H1 (cell line): ENCODE measurements at regions not wholly inside any gene's neighbourhood (a gene's known extent, or its start where the extent isn't known, plus 50 kb on each side); places are given as distances from the start of the nearest gene placed in this dataset.

Experiments
- CTCF ChIA-PET: fragments of 300-600 bp; sonication (Branson Sonifier 250); formaldehyde crosslinking; loops from one replicate; lab custom pipeline; 2021; ENCODE audit not compliant: partially characterized antibody; lab: Charles Lee
- POLR2A ChIA-PET: fragments of 300-600 bp; sonication (Branson Sonifier 250); formaldehyde crosslinking; loops from one replicate; lab custom pipeline; 2021; ENCODE audit warnings: inconsistent platforms; ENCODE audit not compliant: partially characterized antibody; lab: Charles Lee
- DNase-seq, 2 experiments: peaks; one replicate each; pipeline versions ENCODE4 v3.0.0 to v3.0.0-alpha.2; 2010 to 2022; ENCODE audit warnings: low spot score in 2 of 2, low read depth in 1 of 2, mixed read lengths in 1 of 2
- FAIRE-seq: peaks from 2 replicates; lab custom pipeline; 2011; peaks lifted over from hg19 to GRCh38; lab: Jason Lieb, UNC
- H2AFZ ChIP-seq: 2 replicates; pipeline ENCODE4 v1.8.1; 2012; ENCODE audit warnings: low read length, inconsistent platforms
- H2AK5ac ChIP-seq: 2 replicates; pipeline ENCODE4 v1.6.1; 2013; ENCODE audit warnings: low read depth, low read length
- H2BK120ac ChIP-seq: replicated peaks from 2 replicates; pipeline ENCODE3; 2013; ENCODE audit warnings: low read depth, low read length, inconsistent platforms
- H2BK12ac ChIP-seq: 2 replicates; pipeline ENCODE4 v1.6.1; 2013; ENCODE audit warnings: low read depth, low read length
- H2BK15ac ChIP-seq: 2 replicates; pipeline ENCODE4 v1.6.1; 2013; ENCODE audit warnings: low read length
- H2BK20ac ChIP-seq: 2 replicates; pipeline ENCODE4 v1.6.1; 2013; ENCODE audit warnings: low read length
- H2BK5ac ChIP-seq: 2 replicates; pipeline ENCODE4 v1.6.1; 2013; ENCODE audit warnings: low read depth, low read length
- H3K14ac ChIP-seq: 2 replicates; pipeline ENCODE4 v1.6.1; 2013; ENCODE audit warnings: inconsistent platforms; ENCODE audit not compliant: insufficient read length
- H3K18ac ChIP-seq: 2 replicates; pipeline ENCODE4 v1.6.1; 2013; ENCODE audit warnings: low read length; ENCODE audit errors: extremely low read depth
- H3K23ac ChIP-seq: 2 replicates; pipeline ENCODE4 v1.6.1; 2013; ENCODE audit warnings: inconsistent platforms; ENCODE audit not compliant: insufficient read length
- H3K23me2 ChIP-seq: 2 replicates; pipeline ENCODE4 v1.6.1; 2013; ENCODE audit warnings: low read depth, low read length
- H3K27ac ChIP-seq: 2 replicates; pipeline ENCODE4 v1.6.1; 2011; ENCODE audit warnings: low read depth, low read length, inconsistent platforms
- H3K27me3 ChIP-seq, 4 experiments: replicated peaks in 1 of 4; 1 replicate in 1 of 4; 2 replicates in 3 of 4; pipeline versions ENCODE4 v1.6.1 to v1.8.1; 2011 to 2013; ENCODE audit warnings: low read length in 3 of 4, mild to moderate bottlenecking in 3 of 4, inconsistent platforms in 2 of 4, mixed read lengths in 2 of 4, moderate library complexity in 1 of 4; ENCODE audit not compliant: control insufficient read depth in 3 of 4, insufficient read depth in 3 of 4; ENCODE audit errors: extremely low read depth in 1 of 4
- H3K36me3 ChIP-seq, 4 experiments: 2 replicates each; pipeline versions ENCODE4 v1.6.1 to v1.8.1; 2011 to 2013; ENCODE audit warnings: mild to moderate bottlenecking in 4 of 4, low read length in 3 of 4, moderate library complexity in 2 of 4, control low read depth in 1 of 4, inconsistent platforms in 1 of 4; ENCODE audit not compliant: insufficient read depth in 4 of 4, control insufficient read depth in 2 of 4
- H3K4ac ChIP-seq: replicated peaks from 2 replicates; pipeline ENCODE3; 2013; ENCODE audit warnings: low read length, low read depth, mixed read lengths, inconsistent platforms; ENCODE audit not compliant: insufficient read length
- H3K4me1 ChIP-seq, 4 experiments: replicated peaks in 1 of 4; 1 replicate in 1 of 4; 2 replicates in 3 of 4; pipeline versions ENCODE4 v1.6.1 to v1.8.1; 2011 to 2013; ENCODE audit warnings: low read length in 3 of 4, inconsistent platforms in 2 of 4, mixed read lengths in 1 of 4; ENCODE audit not compliant: insufficient read depth in 4 of 4, control insufficient read depth in 3 of 4
- H3K4me2 ChIP-seq, 2 experiments: 2 replicates each; pipeline versions ENCODE4 v1.6.1 to v1.8.1; 2011 to 2013; ENCODE audit warnings: low read depth in 2 of 2, low read length in 2 of 2, control low read depth in 1 of 2, inconsistent platforms in 1 of 2, mild to moderate bottlenecking in 1 of 2; ENCODE audit not compliant: insufficient read depth in 1 of 2
- H3K4me3 ChIP-seq, 4 experiments: fragments of 200-600, 300-600 bp in 1 of 4; sonication (generic), shearing (Covaris generic), sonication (Bioruptor Twin) in 1 of 4; 2 replicates each; pipeline versions ENCODE4 v1.5.1 to v1.8.1; 2011 to 2016; ENCODE audit warnings: low read length in 4 of 4, low read depth in 3 of 4, control low read depth in 2 of 4, inconsistent platforms in 2 of 4, mild to moderate bottlenecking in 2 of 4, mixed read lengths in 1 of 4, moderate library complexity in 1 of 4; ENCODE audit not compliant: insufficient read depth in 2 of 4; ENCODE audit errors: extremely low read depth in 1 of 4
- H3K56ac ChIP-seq: replicated peaks from 2 replicates; pipeline ENCODE3; 2013; ENCODE audit warnings: low read depth, mild to moderate bottlenecking, mixed read lengths, low read length, inconsistent platforms; ENCODE audit not compliant: insufficient read length
- H3K79me1 ChIP-seq: 2 replicates; pipeline ENCODE4 v1.6.1; 2013; ENCODE audit warnings: low read depth, low read length, control low read depth
- H3K79me2 ChIP-seq, 2 experiments: 2 replicates each; pipeline versions ENCODE4 v1.6.1 to v1.8.1; 2012 to 2013; ENCODE audit warnings: low read length in 2 of 2, mild to moderate bottlenecking in 2 of 2, inconsistent platforms in 1 of 2; ENCODE audit not compliant: insufficient read depth in 2 of 2, control insufficient read depth in 1 of 2
- H3K9ac ChIP-seq, 4 experiments: replicated peaks in 1 of 4; 1 replicate in 1 of 4; 2 replicates in 3 of 4; pipeline versions ENCODE4 v1.6.1 to v1.8.1; 2011 to 2013; ENCODE audit warnings: low read depth in 3 of 4, low read length in 3 of 4, control low read depth in 2 of 4, mild to moderate bottlenecking in 2 of 4, moderate library complexity in 2 of 4, inconsistent platforms in 1 of 4; ENCODE audit errors: extremely low read depth in 1 of 4
- H3K9me3 ChIP-seq, 2 experiments: 2 replicates each; pipeline versions ENCODE4 v1.6.1 to v1.8.1; 2012 to 2013; ENCODE audit warnings: mild to moderate bottlenecking in 2 of 2, moderate library complexity in 2 of 2, control low read depth in 1 of 2, inconsistent platforms in 1 of 2, low read depth in 1 of 2, low read length in 1 of 2, mixed read lengths in 1 of 2; ENCODE audit not compliant: insufficient read depth in 2 of 2
- H4K20me1 ChIP-seq, 2 experiments: replicated peaks in 1 of 2; 2 replicates each; pipeline versions ENCODE3 to v1.8.1; 2011 to 2013; ENCODE audit warnings: inconsistent platforms in 2 of 2, low read length in 2 of 2, mild to moderate bottlenecking in 1 of 2; ENCODE audit not compliant: insufficient read depth in 2 of 2, control insufficient read depth in 1 of 2
- H4K5ac ChIP-seq: 2 replicates; pipeline ENCODE4 v1.6.1; 2013; ENCODE audit warnings: low read length, low read depth, mixed read lengths, inconsistent platforms; ENCODE audit not compliant: insufficient read length
- H4K8ac ChIP-seq: 2 replicates; pipeline ENCODE4 v1.8.0; 2013; ENCODE audit warnings: mild to moderate bottlenecking, moderate library complexity, low read length, inconsistent platforms; ENCODE audit not compliant: insufficient read depth; ENCODE audit errors: extremely low read depth
- H4K91ac ChIP-seq: replicated peaks from 2 replicates; pipeline ENCODE3; 2013; ENCODE audit warnings: low read length, mixed read lengths, inconsistent platforms; ENCODE audit not compliant: insufficient read length
- BCL11A ChIP-seq, 2 experiments: IDR thresholded peaks; one replicate each; pipeline ENCODE4 v1.6.1; 2011; ENCODE audit warnings: low read depth in 2 of 2, low read length in 2 of 2, mild to moderate bottlenecking in 2 of 2
- KDM4A ChIP-seq: IDR thresholded peaks from one replicate; pipeline ENCODE4 v1.7.1; 2012; ENCODE audit warnings: low read depth, mild to moderate bottlenecking, moderate library complexity, low read length, inconsistent platforms; ENCODE audit not compliant: severe bottlenecking
- KDM5A ChIP-seq: fragments of 200-600 bp; IDR thresholded peaks from 2 replicates; pipeline ENCODE4 v1.7.1; 2012; ENCODE audit warnings: mild to moderate bottlenecking, low read length, inconsistent platforms, mixed read lengths
- MAFK ChIP-seq: IDR thresholded peaks from 2 replicates; pipeline ENCODE4 v1.6.1; 2012; ENCODE audit warnings: low read depth, mild to moderate bottlenecking, improper control_type of control experiment, low read length
- NRF1 ChIP-seq: IDR thresholded peaks from 2 replicates; pipeline ENCODE4 v1.6.1; 2011; ENCODE audit warnings: mild to moderate bottlenecking, low read depth, low read length, improper control_type of control experiment
- POLR2A ChIP-seq, 2 experiments: IDR thresholded peaks; 1 replicate in 1 of 2; 2 replicates in 1 of 2; pipeline ENCODE4 v1.6.1; 2011; ENCODE audit warnings: low read depth in 2 of 2, low read length in 2 of 2, mild to moderate bottlenecking in 2 of 2; ENCODE audit errors: control extremely low read depth in 1 of 2
- SAP30 ChIP-seq: fragments of 300-600 bp; sonication (generic); IDR thresholded peaks from 2 replicates; pipeline ENCODE4 v1.7.1; 2012; ENCODE audit warnings: low read length, moderate library complexity, mild to moderate bottlenecking, inconsistent platforms; ENCODE audit not compliant: insufficient read depth, insufficient replicate concordance
- SIN3A ChIP-seq, 2 experiments: IDR thresholded peaks in 1 of 2; conservative IDR thresholded peaks in 1 of 2; 2 replicates each; pipeline ENCODE4 v1.6.1; 2011 to 2012; ENCODE audit warnings: low read length in 2 of 2, improper control_type of control experiment in 1 of 2, low read depth in 1 of 2, mild to moderate bottlenecking in 1 of 2
- SP2 ChIP-seq: IDR thresholded peaks from 2 replicates; pipeline ENCODE4 v1.6.1; 2012; ENCODE audit warnings: mild to moderate bottlenecking, low read length, inconsistent platforms
- TAF1 ChIP-seq: IDR thresholded peaks from 2 replicates; pipeline ENCODE4 v1.6.1; 2011; ENCODE audit warnings: mild to moderate bottlenecking, low read depth, low read length
- WGBS, 2 experiments: shearing (Covaris generic) in 1 of 2; methylation state at CpG; one replicate each; pipeline versions ENCODE4 v1.1.6 to v1.1.7; 2013 to 2015; ENCODE audit warnings: low lambda C conversion rate in 2 of 2, mixed read lengths in 2 of 2, inconsistent platforms in 1 of 2, low coverage in 1 of 2, missing lambda C conversion rate in 1 of 2; ENCODE audit not compliant: insufficient replicate concordance in 2 of 2, insufficient coverage in 1 of 2, insufficient read length in 1 of 2; ENCODE audit errors: extremely low coverage in 1 of 2, missing lambda C conversion rate in 1 of 2; 5-methylcytosine and 5-hydroxymethylcytosine counted together
- TF ChIP-seq, protein P1 (sequence below): IDR thresholded peaks from 2 replicates; pipeline ENCODE4 v1.6.1; 2011; ENCODE audit warnings: low read length, improper control_type of control experiment
- TF ChIP-seq, protein P2 (sequence below): IDR thresholded peaks from 2 replicates; pipeline ENCODE4 v1.6.1; 2012; ENCODE audit warnings: low read length, inconsistent platforms

DNA sequence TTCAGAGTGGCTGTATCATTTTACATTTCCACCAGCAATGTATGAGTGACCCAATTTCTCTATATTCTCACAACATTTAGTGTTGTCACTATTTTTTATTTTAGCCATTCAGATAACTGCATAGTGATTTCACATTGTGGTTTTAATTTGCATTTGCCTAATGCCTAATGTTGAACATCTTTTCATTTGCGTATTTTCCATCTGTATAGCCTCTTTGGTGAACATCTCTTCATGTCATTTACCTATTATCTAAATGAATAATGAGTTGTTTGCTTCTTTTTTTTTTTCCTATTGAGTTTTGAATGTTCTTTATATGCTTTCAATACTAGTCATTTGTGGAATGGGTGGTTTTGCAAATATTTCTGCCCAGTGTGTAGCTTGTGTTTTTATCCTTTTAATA, 120.9 kb upstream of the CPHXL start:
- Histone ChIP-seq H3K9ac (no peak overlapping the region), H3K23me2 (no peaks in the 10 kb centered on the region), H4K91ac (no peak overlapping the region), H3K27me3 (no peaks in the 10 kb centered on the region; a peak in 3 of 7 replicates), H3K56ac (no peak overlapping the region), H3K4me2 (no peak overlapping the region), H3K9me3 (no peaks in the 10 kb centered on the region), H2AK5ac (no peak overlapping the region), H2BK15ac (no peak overlapping the region), H4K5ac (no peak overlapping the region), H3K4me1 (no peaks in the 10 kb centered on the region), H3K18ac (no peak overlapping the region), H3K23ac (no peak overlapping the region), H3K4me3 (no peak overlapping the region), H3K36me3 (no peaks in the 10 kb centered on the region), H3K27ac (no peak overlapping the region), H2BK120ac (no peak overlapping the region), H4K20me1 (no peaks in the 10 kb centered on the region), H2BK5ac (no peak overlapping the region), H2BK12ac (no peak overlapping the region), H3K79me1 (no peaks in the 10 kb centered on the region), H3K4ac (no peak overlapping the region), H3K14ac (no peak overlapping the region), H4K8ac (no peak overlapping the region), H2AFZ (no peak overlapping the region), H2BK20ac (no peak overlapping the region), H3K79me2 (no peaks in the 10 kb centered on the region)
- ChIA-PET CTCF (interaction anchor here (0.6 kb wide), 1 partner anchor 16 kb away, joined by 3 read pairs; no protein-coding TSS in a partner anchor), POLR2A (interaction anchor here (0.6 kb wide), 1 partner anchor 1146 kb away, joined by 3 read pairs; no protein-coding TSS in a partner anchor)
- WGBS, 2 experiments: 87% methylated on average over 1 of the region's 1 CpG; no CpG with 5 or more reads in 1 of the 2 experiments
- DNase-seq (no peak), FAIRE-seq (no peak)
- no peak for TF ChIP-seq SIN3A (conservative IDR thresholded peaks at IDR 0.05 in 1 of 2, IDR thresholded peaks at IDR 0.05 in 1 of 2; ENCODE audit: low read depth in 1 of 2, low read length in 2 of 2)
- TF ChIP-seq POLR2A (IDR thresholded peaks at IDR 0.05; ENCODE audit: control extremely low read depth in 1 of 2, low read depth in 2 of 2, low read length in 2 of 2): no peak
- TF ChIP-seq NRF1: no peak
- TF ChIP-seq SAP30: no peak
- TF ChIP-seq, protein P1, sequence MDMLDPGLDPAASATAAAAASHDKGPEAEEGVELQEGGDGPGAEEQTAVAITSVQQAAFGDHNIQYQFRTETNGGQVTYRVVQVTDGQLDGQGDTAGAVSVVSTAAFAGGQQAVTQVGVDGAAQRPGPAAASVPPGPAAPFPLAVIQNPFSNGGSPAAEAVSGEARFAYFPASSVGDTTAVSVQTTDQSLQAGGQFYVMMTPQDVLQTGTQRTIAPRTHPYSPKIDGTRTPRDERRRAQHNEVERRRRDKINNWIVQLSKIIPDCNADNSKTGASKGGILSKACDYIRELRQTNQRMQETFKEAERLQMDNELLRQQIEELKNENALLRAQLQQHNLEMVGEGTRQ: no peak
- TF ChIP-seq TAF1: no peak
- TF ChIP-seq KDM4A: no peak
- no peak for TF ChIP-seq SP2
- TF ChIP-seq BCL11A (IDR thresholded peaks at IDR 0.05; ENCODE audit: low read depth in 2 of 2, low read length in 2 of 2): no peak
- no peak for TF ChIP-seq MAFK
- no peak for TF ChIP-seq KDM5A
- TF ChIP-seq, protein P2, sequence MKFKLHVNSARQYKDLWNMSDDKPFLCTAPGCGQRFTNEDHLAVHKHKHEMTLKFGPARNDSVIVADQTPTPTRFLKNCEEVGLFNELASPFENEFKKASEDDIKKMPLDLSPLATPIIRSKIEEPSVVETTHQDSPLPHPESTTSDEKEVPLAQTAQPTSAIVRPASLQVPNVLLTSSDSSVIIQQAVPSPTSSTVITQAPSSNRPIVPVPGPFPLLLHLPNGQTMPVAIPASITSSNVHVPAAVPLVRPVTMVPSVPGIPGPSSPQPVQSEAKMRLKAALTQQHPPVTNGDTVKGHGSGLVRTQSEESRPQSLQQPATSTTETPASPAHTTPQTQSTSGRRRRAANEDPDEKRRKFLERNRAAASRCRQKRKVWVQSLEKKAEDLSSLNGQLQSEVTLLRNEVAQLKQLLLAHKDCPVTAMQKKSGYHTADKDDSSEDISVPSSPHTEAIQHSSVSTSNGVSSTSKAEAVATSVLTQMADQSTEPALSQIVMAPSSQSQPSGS: no peak
